HEK293 (cell line): ENCODE measurements at regions not wholly inside any gene's neighbourhood (a gene's known extent, or its start where the extent isn't known, plus 50 kb on each side); places are given as distances from the start of the nearest gene placed in this dataset.

Source experiments
- CTCF ChIP-seq: fragments of 450-650 bp; formaldehyde crosslinking; IDR thresholded peaks from 2 replicates; pipeline ENCODE4 v1.5.1; 2016; ENCODE audit warnings: missing biosample characterization, missing genetic modification characterization
- OVOL3 ChIP-seq: fragments of 450-650 bp; formaldehyde crosslinking; IDR thresholded peaks from 2 replicates; pipeline ENCODE4 v1.5.1; 2016; ENCODE audit warnings: missing biosample characterization, missing genetic modification characterization

GRCh38 chr13:30565658-30566057 lies 52.1 kb upstream of the USPL1 start:
- no peak for TF ChIP-seq CTCF
- TF ChIP-seq OVOL3 (tag by site-specific recombination) = no peak
